AG04449 (cell line): ENCODE measurements at regions not wholly inside any gene's neighbourhood (a gene's known extent, or its start where the extent isn't known, plus 50 kb on each side); places are given as distances from the start of the nearest gene placed in this dataset.

Source experiments
- CTCF ChIA-PET: fragments of 350-600 bp; formaldehyde crosslinking; extraction: SDS; loops from one replicate; lab custom pipeline; 2021; ENCODE audit warnings: antibody characterized with exemption; lab: Yijun Ruan, JAX
- POLR2A ChIA-PET: fragments of 400-600, 350-600 bp; formaldehyde crosslinking; extraction: SDS; loops from one replicate; lab custom pipeline; 2020; ENCODE audit warnings: antibody characterized with exemption, inconsistent platforms; lab: Yijun Ruan, JAX
- DNase-seq: peaks from one replicate; pipeline ENCODE4 v3.0.0-alpha.2; 2010; ENCODE audit warnings: low read depth, low spot score
- H3K4me3 ChIP-seq: 2 replicates; pipeline ENCODE4 v1.5.1; 2011; ENCODE audit warnings: low read depth, mild to moderate bottlenecking, control low read depth, low read length
- TF ChIP-seq, protein P1 (sequence below): IDR thresholded peaks from one replicate; pipeline ENCODE4 v1.5.1; 2011; ENCODE audit warnings: mild to moderate bottlenecking, moderate library complexity, low read length, control low read depth, inconsistent platforms; ENCODE audit not compliant: insufficient read depth; ENCODE audit errors: missing control alignments

DNA sequence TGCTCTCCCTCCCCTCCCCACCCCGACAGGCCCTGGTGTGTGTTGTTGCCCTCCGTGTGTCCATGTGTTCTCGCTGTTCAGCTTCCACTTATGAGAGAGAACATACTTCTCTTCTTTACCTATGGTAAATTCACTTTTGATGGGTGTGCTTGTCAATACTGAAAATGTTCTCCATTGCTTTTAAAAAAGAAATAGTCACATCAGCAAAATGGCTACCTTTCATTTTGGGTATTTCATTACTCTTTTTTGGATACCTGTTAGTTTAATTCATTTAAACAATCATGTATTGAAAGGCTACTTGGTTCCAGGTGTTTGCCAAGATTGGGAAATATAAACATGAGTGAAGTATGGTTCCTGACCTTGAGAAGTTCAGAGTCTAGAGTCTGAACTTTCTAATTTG lies 107.4 kb upstream of the PITX2 start:
- TF ChIP-seq, protein P1, sequence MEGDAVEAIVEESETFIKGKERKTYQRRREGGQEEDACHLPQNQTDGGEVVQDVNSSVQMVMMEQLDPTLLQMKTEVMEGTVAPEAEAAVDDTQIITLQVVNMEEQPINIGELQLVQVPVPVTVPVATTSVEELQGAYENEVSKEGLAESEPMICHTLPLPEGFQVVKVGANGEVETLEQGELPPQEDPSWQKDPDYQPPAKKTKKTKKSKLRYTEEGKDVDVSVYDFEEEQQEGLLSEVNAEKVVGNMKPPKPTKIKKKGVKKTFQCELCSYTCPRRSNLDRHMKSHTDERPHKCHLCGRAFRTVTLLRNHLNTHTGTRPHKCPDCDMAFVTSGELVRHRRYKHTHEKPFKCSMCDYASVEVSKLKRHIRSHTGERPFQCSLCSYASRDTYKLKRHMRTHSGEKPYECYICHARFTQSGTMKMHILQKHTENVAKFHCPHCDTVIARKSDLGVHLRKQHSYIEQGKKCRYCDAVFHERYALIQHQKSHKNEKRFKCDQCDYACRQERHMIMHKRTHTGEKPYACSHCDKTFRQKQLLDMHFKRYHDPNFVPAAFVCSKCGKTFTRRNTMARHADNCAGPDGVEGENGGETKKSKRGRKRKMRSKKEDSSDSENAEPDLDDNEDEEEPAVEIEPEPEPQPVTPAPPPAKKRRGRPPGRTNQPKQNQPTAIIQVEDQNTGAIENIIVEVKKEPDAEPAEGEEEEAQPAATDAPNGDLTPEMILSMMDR = no peak
- DNase-seq = no peak
- CTCF ChIA-PET = no interaction called here
- no peak overlapping the region for H3K4me3 ChIP-seq
- POLR2A ChIA-PET = no interaction called here

DNA sequence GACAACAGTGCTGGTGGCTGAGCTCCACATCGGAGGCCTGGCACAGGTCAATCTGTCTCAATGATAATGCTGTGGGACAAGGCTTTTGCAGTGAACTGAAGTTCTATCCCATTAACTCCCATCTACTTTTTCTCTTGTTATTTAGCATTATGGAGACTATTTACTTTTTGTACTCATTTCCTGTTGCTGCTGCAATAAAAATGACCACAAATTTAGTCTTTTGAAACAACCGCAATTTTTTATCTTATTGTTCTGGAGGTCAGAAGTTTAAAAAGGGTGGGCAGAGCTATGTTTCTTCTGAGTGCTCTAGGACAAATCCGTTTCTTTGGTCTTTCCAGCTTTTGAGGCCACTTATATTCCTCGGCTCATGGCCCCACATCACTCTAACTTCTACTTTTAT lies 111.0 kb upstream of the PITX2 start:
- no peak for DNase-seq
- H3K4me3 ChIP-seq = no peak overlapping the region
- CTCF ChIA-PET = no interaction called here
- POLR2A ChIA-PET = no interaction called here
- TF ChIP-seq, protein P1 = no peak

DNA sequence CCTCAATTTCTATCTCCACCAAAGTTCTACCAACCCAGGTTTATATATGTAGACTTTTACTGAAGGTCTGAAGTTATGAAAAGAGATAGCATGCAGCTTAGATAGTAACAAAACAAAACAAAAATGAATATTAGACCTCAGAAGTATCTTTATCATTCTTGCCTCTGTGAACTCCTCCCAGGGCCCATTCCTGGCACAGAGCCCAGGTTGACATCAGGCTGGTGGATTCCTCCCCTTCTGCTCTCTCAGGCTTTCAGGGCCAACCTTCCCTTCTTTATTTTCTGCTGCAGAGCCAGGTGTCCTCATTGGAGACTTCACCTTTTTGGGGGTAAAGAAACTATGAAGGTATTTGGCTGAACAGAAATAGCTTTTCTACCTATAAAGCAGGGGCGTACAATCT lies 112.8 kb upstream of the PITX2 start:
- ChIA-PET CTCF (interaction anchor here (1.4 kb wide), 1 partner anchor 9 kb away, joined by 6 read pairs; no protein-coding TSS in a partner anchor), POLR2A (no interaction called here)
- H3K4me3 ChIP-seq = no peak overlapping the region
- DNase-seq = no peak
- TF ChIP-seq, protein P1 = no peak

DNA sequence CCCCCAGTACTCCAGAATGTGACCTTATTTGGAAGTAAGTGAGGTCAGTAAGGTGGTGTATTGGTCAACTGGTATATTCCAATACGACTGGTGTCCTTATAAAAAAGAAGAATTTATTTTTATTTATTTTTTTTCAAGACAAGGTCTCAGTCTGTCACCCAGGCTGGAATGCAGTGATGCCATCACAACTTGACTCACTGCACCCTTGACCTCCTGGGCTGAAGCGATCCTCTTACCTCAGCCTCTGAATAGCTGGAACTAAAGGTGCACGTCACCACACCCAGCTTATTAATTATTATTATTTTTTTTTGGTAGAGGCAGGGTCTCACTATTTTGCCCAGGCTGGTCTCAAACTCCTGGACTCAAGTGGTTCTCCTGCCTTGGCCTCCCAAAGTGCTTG lies 115.1 kb upstream of the PITX2 start:
- ChIA-PET POLR2A (no interaction called here), CTCF (no interaction called here)
- TF ChIP-seq, protein P1 = no peak
- H3K4me3 ChIP-seq = no peak overlapping the region
- DNase-seq = no peak

DNA sequence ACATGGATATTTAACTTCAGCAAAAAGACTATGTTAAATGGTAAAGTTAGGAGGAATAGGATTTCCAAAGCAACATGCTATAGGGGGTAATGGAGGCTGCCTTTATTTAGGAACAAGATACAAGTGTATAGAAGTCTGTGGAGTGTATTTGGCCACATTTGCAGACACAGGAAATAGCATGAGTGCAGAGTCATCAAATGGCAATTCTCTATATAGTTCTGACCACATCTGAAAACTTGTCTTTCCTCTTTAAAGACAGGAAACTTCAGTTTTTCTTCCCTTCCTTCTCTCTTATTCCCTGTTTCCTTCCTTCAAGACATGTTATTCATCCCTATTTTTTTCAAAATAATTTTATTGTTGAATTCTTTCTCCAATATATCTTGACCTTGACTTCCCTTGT lies 119.3 kb upstream of the PITX2 start:
- H3K4me3 ChIP-seq = no peak overlapping the region
- TF ChIP-seq, protein P1 = no peak
- POLR2A ChIA-PET = no interaction called here
- CTCF ChIA-PET = no interaction called here
- no peak for DNase-seq

DNA sequence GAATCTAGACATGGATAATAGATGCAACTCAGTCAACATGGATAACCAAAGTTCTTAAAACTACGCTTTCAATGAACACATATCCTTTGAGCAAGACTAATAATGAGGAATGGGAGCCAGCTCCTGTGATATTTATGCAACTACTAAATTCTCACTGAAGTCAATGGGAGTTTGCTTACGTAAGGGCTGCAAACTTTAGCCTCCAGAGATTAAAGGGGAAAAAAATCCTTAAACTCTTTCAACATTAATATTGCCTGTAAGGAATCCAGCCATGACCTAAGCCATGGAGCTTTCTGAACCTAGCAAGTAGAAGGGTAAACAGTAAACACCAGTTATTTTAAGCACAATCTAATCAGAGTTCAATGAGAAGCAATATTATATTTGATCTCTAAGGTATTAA lies 125.2 kb upstream of the PITX2 start:
- ChIA-PET CTCF (no interaction called here), POLR2A (no interaction called here)
- no peak for DNase-seq
- H3K4me3 ChIP-seq = no peak overlapping the region
- TF ChIP-seq, protein P1 = no peak
